Testis (tissue), 2 donors: ENCODE measurements at regions not wholly inside any gene's neighbourhood (a gene's known extent, or its start where the extent isn't known, plus 50 kb on each side); places are given as distances from the start of the nearest gene placed in this dataset.

Experiments used
- DNase-seq: peaks from one replicate; pipeline ENCODE4 v3.0.0-alpha.2; 2019
- H3K27ac ChIP-seq, 2 donors: fragments of 200-600 bp; sonication (generic); one replicate each; pipeline ENCODE4 v1.5.1; 2019
- H3K27me3 ChIP-seq: fragments of 200-600 bp; sonication (generic); one replicate; pipeline ENCODE4 v1.5.1; 2019
- H3K36me3 ChIP-seq: fragments of 200-600 bp; sonication (generic); one replicate; pipeline ENCODE4 v1.5.1; 2017; ENCODE audit warnings: low read depth; ENCODE audit errors: missing control alignments
- H3K4me1 ChIP-seq: fragments of 200-600 bp; sonication (generic); one replicate; pipeline ENCODE4 v1.5.1; 2019
- H3K4me3 ChIP-seq, 2 donors: fragments of 200-600 bp; sonication (generic); one replicate each; pipeline ENCODE4 v1.5.1; 2017 to 2019
- H3K9me3 ChIP-seq: fragments of 200-600 bp; sonication (generic); one replicate; pipeline ENCODE4 v1.5.1; 2017
- POLR2A ChIP-seq: fragments of 450-650 bp; IDR thresholded peaks from one replicate; pipeline ENCODE4 v1.6.1; 2017; ENCODE audit warnings: antibody characterized with exemption, mild to moderate bottlenecking, moderate library complexity
- WGBS, 2 donors: methylation state at CpG; one replicate each; pipeline ENCODE4 v1.1.5; 2018; 5-methylcytosine and 5-hydroxymethylcytosine counted together
- intact Hi-C: fragments of 100-400 bp; cut with DNase I; formaldehyde crosslinking; loops from one replicate; pipeline ENCODE4 v1.15.1; 2023; ENCODE audit warnings: low total_unique reads
- TF ChIP-seq, protein P1 (sequence below), 3 experiments: fragments of 450-650 bp in 2 of 3; fragments of 200-600 bp in 1 of 3; sonication (generic) in 1 of 3; IDR thresholded peaks; one replicate each; pipeline ENCODE4 v1.5.1; 2016 to 2019; ENCODE audit warnings: antibody characterized with exemption in 3 of 3, mild to moderate bottlenecking in 2 of 3, moderate library complexity in 1 of 3

GRCh38 chr7:152514771-152515105 lies 78.9 kb upstream of the KMT2C start:
- no peaks in the 10 kb centered on the region for H3K36me3 ChIP-seq
- no peak overlapping the region for H3K27ac ChIP-seq
- no peak for TF ChIP-seq POLR2A
- DNase-seq: no peak
- no peaks in the 10 kb centered on the region for H3K27me3 ChIP-seq
- intact Hi-C loops: no loop called here
- H3K4me3 ChIP-seq: peak overlapping the region in 1 of 2 donors; percentile 12
- no peaks in the 10 kb centered on the region for H3K9me3 ChIP-seq
- WGBS, 2 donors: 71 to 78% methylated on average over 11 to 14 of the region's 14 CpGs
- no peaks in the 10 kb centered on the region for H3K4me1 ChIP-seq

GRCh38 chr7:152513861-152514770 lies 78.3 kb upstream of the KMT2C start:
- Histone ChIP-seq H3K4me1 (no peaks in the 10 kb centered on the region), H3K9me3 (no peaks in the 10 kb centered on the region), H3K36me3 (no peaks in the 10 kb centered on the region), H3K27me3 (no peaks in the 10 kb centered on the region), H3K27ac (no peak overlapping the region), H3K4me3 (no peak overlapping the region)
- intact Hi-C loops: no loop called here
- DNase-seq: no peak
- TF ChIP-seq, protein P1, sequence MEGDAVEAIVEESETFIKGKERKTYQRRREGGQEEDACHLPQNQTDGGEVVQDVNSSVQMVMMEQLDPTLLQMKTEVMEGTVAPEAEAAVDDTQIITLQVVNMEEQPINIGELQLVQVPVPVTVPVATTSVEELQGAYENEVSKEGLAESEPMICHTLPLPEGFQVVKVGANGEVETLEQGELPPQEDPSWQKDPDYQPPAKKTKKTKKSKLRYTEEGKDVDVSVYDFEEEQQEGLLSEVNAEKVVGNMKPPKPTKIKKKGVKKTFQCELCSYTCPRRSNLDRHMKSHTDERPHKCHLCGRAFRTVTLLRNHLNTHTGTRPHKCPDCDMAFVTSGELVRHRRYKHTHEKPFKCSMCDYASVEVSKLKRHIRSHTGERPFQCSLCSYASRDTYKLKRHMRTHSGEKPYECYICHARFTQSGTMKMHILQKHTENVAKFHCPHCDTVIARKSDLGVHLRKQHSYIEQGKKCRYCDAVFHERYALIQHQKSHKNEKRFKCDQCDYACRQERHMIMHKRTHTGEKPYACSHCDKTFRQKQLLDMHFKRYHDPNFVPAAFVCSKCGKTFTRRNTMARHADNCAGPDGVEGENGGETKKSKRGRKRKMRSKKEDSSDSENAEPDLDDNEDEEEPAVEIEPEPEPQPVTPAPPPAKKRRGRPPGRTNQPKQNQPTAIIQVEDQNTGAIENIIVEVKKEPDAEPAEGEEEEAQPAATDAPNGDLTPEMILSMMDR (IDR thresholded peaks at IDR 0.05): no peak
- TF ChIP-seq POLR2A: no peak
- WGBS, 2 donors: 64 to 68% methylated on average over 20 of the region's 20 CpGs

GRCh38 chr7:152512706-152513105 lies 76.9 kb upstream of the KMT2C start:
- Histone ChIP-seq H3K4me1 (no peaks in the 10 kb centered on the region), H3K4me3 (no peak overlapping the region), H3K27ac (no peak overlapping the region), H3K36me3 (no peaks in the 10 kb centered on the region), H3K27me3 (no peaks in the 10 kb centered on the region), H3K9me3 (no peaks in the 10 kb centered on the region)
- intact Hi-C loops: no loop called here
- TF ChIP-seq, protein P1 (IDR thresholded peaks at IDR 0.05): no peak
- TF ChIP-seq POLR2A: no peak
- WGBS, 2 donors: 38 to 67% methylated on average over 4 to 5 of the region's 5 CpGs
- DNase-seq: no peak

GRCh38 chr7:152511736-152512135 lies 75.9 kb upstream of the KMT2C start:
- no peaks in the 10 kb centered on the region for H3K4me1 ChIP-seq
- TF ChIP-seq POLR2A: no peak
- TF ChIP-seq, protein P1 (IDR thresholded peaks at IDR 0.05): no peak
- DNase-seq: no peak
- H3K27ac ChIP-seq: no peak overlapping the region
- H3K9me3 ChIP-seq: no peaks in the 10 kb centered on the region
- no peak overlapping the region for H3K4me3 ChIP-seq
- intact Hi-C loops: no loop called here
- 62 to 65% methylated on average over 5 of the region's 5 CpGs for WGBS, 2 donors
- H3K36me3 ChIP-seq: no peaks in the 10 kb centered on the region
- H3K27me3 ChIP-seq: no peaks in the 10 kb centered on the region

GRCh38 chr7:152508701-152509100 lies 72.9 kb upstream of the KMT2C start:
- Histone ChIP-seq H3K27ac (no peak overlapping the region), H3K4me1 (no peaks in the 10 kb centered on the region), H3K9me3 (no peaks in the 10 kb centered on the region), H3K27me3 (no peaks in the 10 kb centered on the region), H3K36me3 (no peaks in the 10 kb centered on the region), H3K4me3 (no peak overlapping the region)
- TF ChIP-seq, protein P1 (IDR thresholded peaks at IDR 0.05): no peak
- TF ChIP-seq POLR2A: no peak
- intact Hi-C loops: no loop called here
- no peak for DNase-seq
